ENCODE measurements at regions not wholly inside any gene's neighbourhood (a gene's known extent, or its start where the extent isn't known, plus 50 kb on each side); places are given as distances from the start of the nearest gene placed in this dataset.

GRCh38 chrX:128165884-128166408, 113.7 kb upstream of the ACTRT1 start:
- DNase-seq, result no peak

GRCh38 chrX:128156204-128156603, 104.0 kb upstream of the ACTRT1 start:
- no peak for DNase-seq

DNA sequence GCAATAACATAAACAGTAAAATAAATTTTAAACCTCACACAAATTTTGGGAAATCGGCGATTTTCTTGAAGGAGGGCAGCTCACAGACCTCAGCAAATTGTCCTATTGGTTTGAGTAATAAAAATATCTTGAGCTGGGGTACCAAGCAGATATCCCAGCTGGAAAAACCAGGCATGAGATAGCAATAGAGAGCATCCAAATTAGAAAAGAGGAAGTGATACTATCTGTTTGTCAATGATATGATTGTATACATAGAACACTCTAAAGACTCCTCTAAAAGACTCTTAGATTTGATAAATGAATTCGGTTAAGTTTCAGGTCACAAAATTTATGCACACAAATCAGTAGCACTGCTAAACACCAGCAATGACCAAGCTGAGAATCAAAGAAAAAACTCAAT, 90.5 kb upstream of the ACTRT1 start:
- no peak for DNase-seq

DNA sequence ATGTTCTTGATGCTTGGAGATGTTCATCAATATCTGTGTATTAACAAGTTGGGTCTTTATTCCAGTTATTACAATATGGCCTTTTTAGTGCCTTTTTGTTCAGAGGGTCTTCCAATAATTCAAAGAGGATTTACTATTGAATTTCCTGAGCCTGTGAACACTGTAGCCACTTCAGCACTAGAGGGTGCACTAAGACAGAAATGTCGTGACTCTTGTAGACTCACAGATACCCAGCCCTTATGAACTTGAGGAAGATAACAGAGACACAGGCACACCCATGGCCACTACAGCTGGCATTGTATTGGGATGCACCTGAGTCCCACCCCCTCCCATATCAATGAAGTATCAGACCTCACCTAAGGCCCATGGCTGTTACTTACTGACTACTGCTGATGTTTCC, 54.4 kb upstream of the ACTRT1 start:
- DNase-seq, result no peak

GRCh38 chrX:128105659-128106058, 53.5 kb upstream of the ACTRT1 start:
- no peak for DNase-seq
